ENCODE measurements at regions not wholly inside any gene's neighbourhood (a gene's known extent, or its start where the extent isn't known, plus 50 kb on each side); places are given as distances from the start of the nearest gene placed in this dataset.

DNA sequence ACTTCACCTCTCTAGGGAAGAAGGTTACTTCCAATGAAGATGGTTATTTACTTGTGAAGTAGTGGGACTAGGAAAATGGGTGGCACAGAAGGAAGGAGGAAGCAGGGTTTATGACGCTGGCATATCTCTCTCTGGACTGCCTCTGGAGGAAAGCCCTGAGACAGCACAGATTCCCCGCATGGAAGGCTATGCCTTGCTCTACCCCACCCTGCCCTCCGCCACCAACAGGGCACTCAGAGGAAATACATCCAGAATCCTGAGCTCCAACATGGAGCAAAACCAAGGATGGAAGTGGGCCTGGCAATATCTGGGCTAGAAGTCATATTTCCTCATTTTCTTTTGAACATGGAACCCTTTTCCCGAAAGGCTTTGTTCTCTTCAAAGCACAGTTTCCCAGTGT, 346.9 kb downstream of the ZSWIM6 start:
- TF ChIP-seq YY1 (IDR thresholded peaks at IDR 0.05; ENCODE audit: insufficient read depth, insufficient read length): no peak
- TF ChIP-seq ZNF274 (IDR thresholded peaks at IDR 0.05; ENCODE audit: low read depth, low read length): no peak
- no peak for TF ChIP-seq SUZ12 (IDR thresholded peaks at IDR 0.05; ENCODE audit: extremely low read depth, insufficient read depth, insufficient read length)

All from NT2/D1 (cell line).